ENCODE measurements at regions not wholly inside any gene's neighbourhood (a gene's known extent, or its start where the extent isn't known, plus 50 kb on each side); places are given as distances from the start of the nearest gene placed in this dataset.

DNA sequence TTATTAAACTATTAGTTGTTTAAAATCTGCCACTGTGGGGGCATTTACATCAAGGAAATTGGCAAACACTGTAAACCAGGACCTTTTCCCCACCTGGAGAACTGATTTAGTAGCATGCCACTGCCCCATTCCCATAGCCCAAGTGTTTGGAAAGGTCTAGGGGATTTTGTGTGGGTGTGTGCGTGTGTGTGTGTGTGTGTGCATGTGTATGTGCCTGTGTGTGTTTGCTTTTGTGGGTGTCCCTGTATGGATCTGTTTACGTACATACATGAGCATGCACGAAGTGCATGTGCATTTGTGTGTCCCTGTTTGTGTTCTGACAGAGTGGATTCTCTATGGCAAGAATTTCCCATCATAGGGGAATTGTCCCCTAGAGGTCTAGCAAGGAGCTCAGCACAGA is 62.7 kb upstream of the LMO1 start:
- Histone ChIP-seq H2BK120ac (ENCODE audit: low read depth, low read length, poor library complexity, severe bottlenecking) (no peak overlapping the region), H2AK5ac (ENCODE audit: insufficient read length, low read length) (no peak overlapping the region), H3K9ac (ENCODE audit: extremely low read depth, insufficient read length, low read length) (no peak overlapping the region), H2BK15ac (ENCODE audit: low read depth, low read length) (no peak overlapping the region), H2AFZ (ENCODE audit: low read length) (no peak overlapping the region), H4K91ac (ENCODE audit: insufficient read length, low read depth, low read length) (no peak overlapping the region), H3K14ac (ENCODE audit: insufficient read depth, low read length) (no peak overlapping the region), H3K79me1 (ENCODE audit: insufficient read depth, low read depth, low read length, poor library complexity, severe bottlenecking) (no peaks in the 10 kb centered on the region), H3K27me3 (ENCODE audit: insufficient read depth, low read length) (no peaks in the 10 kb centered on the region), H3K56ac (ENCODE audit: insufficient read length, low read depth, low read length) (no peak overlapping the region), H3K27ac (ENCODE audit: insufficient read length, low read depth, low read length) (no peak overlapping the region), H3K4me2 (ENCODE audit: insufficient read depth, insufficient read length, low read length) (no peak overlapping the region), H3K4me1 (ENCODE audit: insufficient read depth, low read length) (no peaks in the 10 kb centered on the region; the same call in 1 of the 2 replicates), H4K20me1 (ENCODE audit: control insufficient read depth, insufficient read depth, insufficient read length) (no peaks in the 10 kb centered on the region), H3K79me2 (ENCODE audit: insufficient read depth, low read length) (no peaks in the 10 kb centered on the region), H3T11ph (ENCODE audit: low read length) (no peak overlapping the region), H3K4ac (ENCODE audit: low read depth, low read length) (no peak overlapping the region), H2BK5ac (ENCODE audit: insufficient read length, low read length) (no peak overlapping the region), H3K18ac (ENCODE audit: insufficient read length, low read depth, low read length) (no peak overlapping the region), H3K23me2 (ENCODE audit: insufficient read length, low read depth, low read length, poor library complexity, severe bottlenecking) (no peaks in the 10 kb centered on the region), H3K9me3 (ENCODE audit: control insufficient read depth, low read depth, low read length) (no peaks in the 10 kb centered on the region), H2BK20ac (ENCODE audit: low read depth, low read length, poor library complexity, severe bottlenecking) (no peak overlapping the region), H4K5ac (ENCODE audit: insufficient read length, low read depth, low read length) (no peak overlapping the region), H3K23ac (ENCODE audit: insufficient read length, low read depth, low read length) (no peak overlapping the region), H4K8ac (replicated peaks; ENCODE audit: insufficient read length, low read depth, low read length) (no peak overlapping the region), H2BK12ac (ENCODE audit: insufficient read length, low read depth, low read length) (no peak overlapping the region)
- H3K36me3 Mint-ChIP-seq (ENCODE audit: insufficient read depth in 1 of 3, low read depth in 3 of 3) = no peaks in the 10 kb centered on the region; a peak in 1 of 7 replicates
- no peak overlapping the region for H3K4me3 Mint-ChIP-seq
- WGBS (ENCODE audit: extremely low coverage, insufficient read length, low lambda C conversion rate) = no CpG with 5 or more reads among the region's 3 CpGs
- no peaks in the 10 kb centered on the region; a peak in 2 of 5 replicates for H3K9me3 Mint-ChIP-seq
- DNase-seq = no peak
- H3K27ac Mint-ChIP-seq = peak overlapping the region in 1 of 3 experiments; percentile 17; a peak in 2 of 7 replicates
- peaks cover 29 to 44% of the 10 kb centered on the region in 2 experiments for H3K4me1 Mint-ChIP-seq
- TF ChIP-seq CTCF (conservative IDR thresholded peaks at IDR 0.05) = no peak
- H3K27me3 Mint-ChIP-seq (ENCODE audit: low read depth) = peaks cover 7% of the 10 kb centered on the region

All from H9 (cell line).